HG02885 (cell line): ENCODE measurements at regions not wholly inside any gene's neighbourhood (a gene's known extent, or its start where the extent isn't known, plus 50 kb on each side); places are given as distances from the start of the nearest gene placed in this dataset.

Experiments used
- ATAC-seq: cut with Tn5 transposase; IDR thresholded peaks from one replicate; pipeline ENCODE4 v1.9.1; 2021; ENCODE audit warnings: mild to moderate bottlenecking; ENCODE audit not compliant: unreplicated experiment, poor library complexity

DNA sequence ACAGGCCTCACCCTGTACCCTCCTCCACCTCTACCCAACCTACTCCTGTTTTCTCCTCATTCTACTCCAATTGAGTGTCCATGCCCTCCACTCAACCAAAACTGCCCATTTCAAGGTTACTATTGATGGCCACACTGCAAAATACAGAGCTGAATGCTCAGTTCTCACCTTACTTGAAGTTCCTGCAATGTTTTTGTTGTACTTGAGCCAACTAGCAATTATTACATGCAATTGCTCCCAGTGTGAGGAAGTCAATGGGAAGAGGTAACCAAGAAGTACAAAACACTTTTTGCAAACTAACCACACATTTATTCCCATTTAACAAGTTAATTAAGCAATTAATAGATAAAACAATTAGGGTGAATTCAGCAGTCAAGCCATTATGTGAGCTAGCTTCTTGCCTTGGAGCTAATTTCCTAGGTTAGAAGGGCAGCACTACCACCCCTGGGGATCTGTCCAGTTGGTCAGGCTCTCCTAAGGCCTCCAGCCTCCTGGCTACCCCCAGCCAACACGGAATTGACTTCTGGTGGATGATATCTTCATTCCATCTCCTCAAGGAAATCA lies 52.4 kb upstream of the GGTLC1 start:
- ATAC-seq, result no peak

DNA sequence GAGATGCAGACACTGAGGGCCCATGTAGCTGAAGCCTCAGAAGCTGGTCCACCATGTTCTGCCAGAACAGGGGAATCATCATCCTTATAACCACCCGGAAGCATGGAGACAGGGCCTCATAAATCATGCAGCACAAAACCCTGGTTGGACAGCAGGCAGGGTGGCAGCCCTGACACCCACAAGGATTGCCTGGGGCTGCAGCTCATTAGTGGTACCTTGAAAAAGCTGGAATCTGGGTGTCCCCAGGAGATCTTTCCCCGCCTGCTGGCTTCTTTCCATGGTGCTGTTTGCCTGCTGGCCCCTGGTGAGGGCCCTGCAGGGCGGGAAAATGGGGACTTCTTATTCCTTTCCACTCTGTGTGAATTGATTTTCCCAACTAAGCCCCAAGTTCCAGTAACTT lies 50.6 kb upstream of the GGTLC1 start:
- ATAC-seq, result no peak
